GM19463 (cell line): ENCODE measurements at regions not wholly inside any gene's neighbourhood (a gene's known extent, or its start where the extent isn't known, plus 50 kb on each side); places are given as distances from the start of the nearest gene placed in this dataset.
A peak's percentile ranks its signal among the peaks of the same experiment; 100 is the strongest.
"Not testable (repeated sequence)": the region's sequence is repeated elsewhere in the genome, so short reads cannot be mapped to it uniquely, and the experiment has no call there.

Experiments
- ATAC-seq: cut with Tn5 transposase; IDR thresholded peaks from one replicate; pipeline ENCODE4 v1.9.1; 2021; ENCODE audit warnings: mild to moderate bottlenecking, moderate library complexity; ENCODE audit not compliant: unreplicated experiment

GRCh38 chr21:6093419-6093818 lies 4428.0 kb upstream of the TPTE start:
- ATAC-seq = not testable (repeated sequence)

GRCh38 chr21:6093870-6094269 lies 4427.5 kb upstream of the TPTE start:
- not testable (repeated sequence) for ATAC-seq

GRCh38 chr21:6095304-6095703 lies 4426.1 kb upstream of the TPTE start:
- not testable (repeated sequence) for ATAC-seq

- ATAC-seq = not testable (repeated sequence)
These were observed 4424.6 kb upstream of the TPTE start for GRCh38 chr21:6096560-6097424.

- ATAC-seq = not testable (repeated sequence)
These were observed 4423.6 kb upstream of the TPTE start for GRCh38 chr21:6097736-6098135.

GRCh38 chr21:6098191-6098935 lies 4423.0 kb upstream of the TPTE start:
- not testable (repeated sequence) for ATAC-seq

GRCh38 chr21:6101588-6101987 lies 4419.8 kb upstream of the TPTE start:
- ATAC-seq = not testable (repeated sequence)

- ATAC-seq = not testable (repeated sequence)
These were observed 4416.8 kb upstream of the TPTE start for GRCh38 chr21:6104546-6104945.

- not testable (repeated sequence) for ATAC-seq
These were observed 4414.5 kb upstream of the TPTE start for GRCh38 chr21:6106686-6107567.

GRCh38 chr21:6108894-6109293 lies 4412.5 kb upstream of the TPTE start:
- not testable (repeated sequence) for ATAC-seq

- not testable (repeated sequence) for ATAC-seq
These were observed 4411.6 kb upstream of the TPTE start for GRCh38 chr21:6109774-6110173.

- ATAC-seq = peak; percentile 92
These were observed 4410.6 kb upstream of the TPTE start for GRCh38 chr21:6110716-6111343.

GRCh38 chr21:6111354-6111753 lies 4410.0 kb upstream of the TPTE start:
- ATAC-seq = peak; percentile 7

- ATAC-seq = not testable (repeated sequence)
These were observed 4403.0 kb upstream of the TPTE start for GRCh38 chr21:6118336-6118735.

GRCh38 chr21:6120863-6121262 lies 4400.5 kb upstream of the TPTE start:
- not testable (repeated sequence) for ATAC-seq

GRCh38 chr21:6122629-6123028 lies 4398.8 kb upstream of the TPTE start:
- ATAC-seq = not testable (repeated sequence)

GRCh38 chr21:6123224-6123623 lies 4398.2 kb upstream of the TPTE start:
- not testable (repeated sequence) for ATAC-seq

GRCh38 chr21:6125549-6126240 lies 4395.7 kb upstream of the TPTE start:
- ATAC-seq = not testable (repeated sequence)

- not testable (repeated sequence) for ATAC-seq
These were observed 4394.2 kb upstream of the TPTE start for GRCh38 chr21:6126976-6127732.
